ENCODE measurements at regions not wholly inside any gene's neighbourhood (a gene's known extent, or its start where the extent isn't known, plus 50 kb on each side); places are given as distances from the start of the nearest gene placed in this dataset.

GRCh38 chr3:139287557-139287956, 56.3 kb upstream of the MRPS22 start:
- WGBS, 2 donors, result 89% methylated on average over 4 of the region's 4 CpGs; no CpG with 5 or more reads in 1 of the 2 donors
- Histone ChIP-seq H3K4me3 (no peak overlapping the region), H3K27me3 (no peaks in the 10 kb centered on the region), H3K4me1 (peaks cover 17% of the 10 kb centered on the region), H3K9me3 (no peaks in the 10 kb centered on the region), H3K36me3 (replicated peaks in 1 of 2; ENCODE audit: insufficient read depth in 1 of 2, low read depth in 2 of 2) (no peaks in the 10 kb centered on the region), H3K27ac (no peak overlapping the region)
- ATAC-seq (no peak), DNase-seq (no peak)
- no peak for TF ChIP-seq POLR2A (IDR thresholded peaks at IDR 0.05)
- TF ChIP-seq, protein P1, sequence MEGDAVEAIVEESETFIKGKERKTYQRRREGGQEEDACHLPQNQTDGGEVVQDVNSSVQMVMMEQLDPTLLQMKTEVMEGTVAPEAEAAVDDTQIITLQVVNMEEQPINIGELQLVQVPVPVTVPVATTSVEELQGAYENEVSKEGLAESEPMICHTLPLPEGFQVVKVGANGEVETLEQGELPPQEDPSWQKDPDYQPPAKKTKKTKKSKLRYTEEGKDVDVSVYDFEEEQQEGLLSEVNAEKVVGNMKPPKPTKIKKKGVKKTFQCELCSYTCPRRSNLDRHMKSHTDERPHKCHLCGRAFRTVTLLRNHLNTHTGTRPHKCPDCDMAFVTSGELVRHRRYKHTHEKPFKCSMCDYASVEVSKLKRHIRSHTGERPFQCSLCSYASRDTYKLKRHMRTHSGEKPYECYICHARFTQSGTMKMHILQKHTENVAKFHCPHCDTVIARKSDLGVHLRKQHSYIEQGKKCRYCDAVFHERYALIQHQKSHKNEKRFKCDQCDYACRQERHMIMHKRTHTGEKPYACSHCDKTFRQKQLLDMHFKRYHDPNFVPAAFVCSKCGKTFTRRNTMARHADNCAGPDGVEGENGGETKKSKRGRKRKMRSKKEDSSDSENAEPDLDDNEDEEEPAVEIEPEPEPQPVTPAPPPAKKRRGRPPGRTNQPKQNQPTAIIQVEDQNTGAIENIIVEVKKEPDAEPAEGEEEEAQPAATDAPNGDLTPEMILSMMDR (IDR thresholded peaks at IDR 0.05), result no peak
- intact Hi-C loops (cut with DNase I), result no loop called here

DNA sequence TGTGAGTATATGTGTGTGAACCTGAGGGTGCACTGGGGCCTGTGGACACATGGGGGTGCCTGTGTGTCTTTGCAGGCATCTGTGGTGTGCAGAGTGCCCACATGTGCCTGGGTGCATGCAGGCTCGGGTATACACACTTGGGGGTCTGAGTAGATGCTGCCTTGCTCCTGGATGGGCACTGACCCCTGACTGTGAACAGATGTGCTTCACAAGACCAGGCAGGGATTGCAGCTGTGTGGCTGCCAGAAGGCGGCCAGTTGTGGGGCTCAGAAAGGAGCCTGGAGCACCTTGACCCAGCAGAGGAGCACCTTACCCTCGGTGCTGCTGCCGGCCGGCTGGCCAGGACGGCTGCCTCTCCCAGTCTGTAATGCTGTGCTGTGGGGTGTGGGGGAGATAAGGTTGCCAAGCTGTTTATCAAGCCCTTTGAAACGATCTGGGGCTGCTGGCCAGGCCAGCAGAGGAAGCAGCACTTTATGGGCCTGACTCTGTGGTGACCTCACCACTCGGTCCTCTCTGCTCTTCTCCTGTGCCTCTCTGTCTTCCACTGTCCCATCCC, 55.5 kb upstream of the MRPS22 start:
- WGBS, 2 donors, result 19 to 30% methylated on average over 8 of the region's 8 CpGs
- peak; percentile 85 for ATAC-seq
- H3K4me3 ChIP-seq, result no peak overlapping the region
- TF ChIP-seq, protein P1 (IDR thresholded peaks at IDR 0.05), result no peak
- TF ChIP-seq POLR2A (IDR thresholded peaks at IDR 0.05), result no peak
- DNase-seq, result peak; percentile 59 to 79 (median 74)
- intact Hi-C loops (cut with DNase I), result no loop called here
- H3K36me3 ChIP-seq (replicated peaks in 1 of 2; ENCODE audit: insufficient read depth in 1 of 2, low read depth in 2 of 2), result no peaks in the 10 kb centered on the region
- no peaks in the 10 kb centered on the region for H3K9me3 ChIP-seq
- H3K4me1 ChIP-seq, result peaks cover 25% of the 10 kb centered on the region
- H3K27me3 ChIP-seq, result no peaks in the 10 kb centered on the region
- H3K27ac ChIP-seq, result peak overlapping the region in 2 of 4 donors; percentile 18 to 27

DNA sequence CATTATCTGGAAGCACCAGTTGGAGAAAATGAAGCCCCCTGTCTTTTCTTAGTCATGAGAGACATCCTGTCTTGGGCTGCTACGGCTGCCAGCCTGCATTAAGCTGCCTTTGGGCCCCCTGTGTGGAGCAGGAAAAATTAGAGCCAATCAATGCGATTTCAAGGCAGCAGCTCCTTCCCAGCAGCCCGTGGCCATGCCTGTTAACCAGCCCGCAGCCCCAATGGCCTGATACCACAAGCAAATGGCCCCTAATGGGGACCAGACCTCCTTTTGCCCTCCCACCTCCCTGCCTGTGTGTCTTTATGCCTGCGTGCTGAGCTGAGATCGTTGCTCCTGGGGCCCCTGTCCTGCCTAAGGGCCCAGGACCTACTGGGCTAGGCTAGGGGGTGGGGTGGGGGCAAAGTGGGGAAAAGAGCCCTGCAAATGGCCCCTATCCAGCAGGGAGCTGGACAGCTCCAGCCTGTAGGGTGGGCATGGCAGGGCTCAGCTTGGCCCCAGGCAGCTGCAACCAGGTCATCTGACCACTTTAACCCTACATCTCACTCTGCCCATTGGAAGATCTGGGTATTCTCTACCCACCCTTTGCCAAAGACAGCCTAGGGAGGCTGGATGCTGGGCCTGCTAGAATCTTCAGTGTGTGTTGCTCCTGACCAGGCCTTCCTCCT, 53.8 kb upstream of the MRPS22 start:
- no peak overlapping the region for H3K27ac ChIP-seq
- H3K4me3 ChIP-seq, result no peak overlapping the region
- peaks cover 36% of the 10 kb centered on the region for H3K4me1 ChIP-seq
- TF ChIP-seq POLR2A (IDR thresholded peaks at IDR 0.05), result no peak
- TF ChIP-seq, protein P1 (IDR thresholded peaks at IDR 0.05), result no peak
- intact Hi-C loops (cut with DNase I), result no loop called here
- WGBS, 2 donors, result 93 to 94% methylated on average over 6 of the region's 6 CpGs
- DNase-seq (no peak), ATAC-seq (no peak)
- H3K9me3 ChIP-seq, result no peaks in the 10 kb centered on the region
- H3K27me3 ChIP-seq, result no peaks in the 10 kb centered on the region
- H3K36me3 ChIP-seq (replicated peaks in 1 of 2; ENCODE audit: insufficient read depth in 1 of 2, low read depth in 2 of 2), result no peaks in the 10 kb centered on the region

GRCh38 chr3:139291276-139292051, 52.4 kb upstream of the MRPS22 start:
- intact Hi-C loops (cut with DNase I), result no loop called here
- ATAC-seq (no peak), DNase-seq (no peak)
- no peaks in the 10 kb centered on the region for H3K36me3 ChIP-seq (replicated peaks in 1 of 2; ENCODE audit: insufficient read depth in 1 of 2, low read depth in 2 of 2)
- 90 to 91% methylated on average over 4 of the region's 4 CpGs for WGBS, 2 donors
- H3K4me3 ChIP-seq, result no peak overlapping the region
- H3K27ac ChIP-seq, result no peak overlapping the region
- no peaks in the 10 kb centered on the region for H3K9me3 ChIP-seq
- peaks cover 45% of the 10 kb centered on the region for H3K4me1 ChIP-seq
- no peaks in the 10 kb centered on the region for H3K27me3 ChIP-seq
- TF ChIP-seq POLR2A (IDR thresholded peaks at IDR 0.05), result no peak
- TF ChIP-seq, protein P1 (IDR thresholded peaks at IDR 0.05), result no peak
